ENCODE measurements at regions not wholly inside any gene's neighbourhood (a gene's known extent, or its start where the extent isn't known, plus 50 kb on each side); places are given as distances from the start of the nearest gene placed in this dataset.

- DNase-seq, result no peak
Observed at GRCh38 chr15:46735115-46735514, 982.2 kb upstream of the SEMA6D start.

- DNase-seq, result no peak
Observed at GRCh38 chr15:46751303-46751702, 966.0 kb upstream of the SEMA6D start.

- no peak for DNase-seq
Observed at GRCh38 chr15:46753946-46754345, 963.4 kb upstream of the SEMA6D start.

- no peak for DNase-seq
Observed at GRCh38 chr15:46763091-46763490, 954.2 kb upstream of the SEMA6D start.

GRCh38 chr15:46764851-46765250 lies 952.5 kb upstream of the SEMA6D start:
- DNase-seq, result no peak

- no peak for DNase-seq
Observed at GRCh38 chr15:46766021-46766420, 951.3 kb upstream of the SEMA6D start.

- no peak for DNase-seq
Observed at GRCh38 chr15:46768287-46768686, 949.0 kb upstream of the SEMA6D start.

GRCh38 chr15:46773016-46773415 lies 944.3 kb upstream of the SEMA6D start:
- no peak for DNase-seq

GRCh38 chr15:46778876-46779275 lies 938.4 kb upstream of the SEMA6D start:
- DNase-seq, result no peak

- no peak for DNase-seq
Observed at GRCh38 chr15:46786590-46787285, 930.6 kb upstream of the SEMA6D start.

- no peak for DNase-seq
Observed at GRCh38 chr15:46795685-46796084, 921.6 kb upstream of the SEMA6D start.

GRCh38 chr15:46808834-46809233 lies 908.5 kb upstream of the SEMA6D start:
- DNase-seq, result no peak

- no peak for DNase-seq
Observed at GRCh38 chr15:46815240-46815639, 902.1 kb upstream of the SEMA6D start.

- DNase-seq, result no peak
Observed at GRCh38 chr15:46815765-46816164, 901.5 kb upstream of the SEMA6D start.

- no peak for DNase-seq
Observed at GRCh38 chr15:46848704-46849103, 868.6 kb upstream of the SEMA6D start.

GRCh38 chr15:46853600-46853999 lies 863.7 kb upstream of the SEMA6D start:
- DNase-seq, result no peak

GRCh38 chr15:46854564-46854963 lies 862.7 kb upstream of the SEMA6D start:
- DNase-seq, result no peak

GRCh38 chr15:46855388-46855787 lies 861.9 kb upstream of the SEMA6D start:
- DNase-seq, result no peak

GRCh38 chr15:46856839-46857502 lies 860.3 kb upstream of the SEMA6D start:
- no peak for DNase-seq

GRCh38 chr15:46858150-46858549 lies 859.2 kb upstream of the SEMA6D start:
- DNase-seq, result no peak

GRCh38 chr15:46861796-46862195 lies 855.5 kb upstream of the SEMA6D start:
- no peak for DNase-seq

- DNase-seq, result no peak
Observed at GRCh38 chr15:46865155-46865554, 852.1 kb upstream of the SEMA6D start.

GRCh38 chr15:46872286-46872980 lies 844.9 kb upstream of the SEMA6D start:
- no peak for DNase-seq

- DNase-seq, result no peak
Observed at GRCh38 chr15:46872981-46873330, 844.3 kb upstream of the SEMA6D start.

Data from activated CD8-positive, alpha-beta memory T cell treated with anti-CD3 and anti-CD28 coated beads, Interleukin-2, amount 50 U/mL, for 4 hours (primary cell).